ENCODE measurements at regions not wholly inside any gene's neighbourhood (a gene's known extent, or its start where the extent isn't known, plus 50 kb on each side); places are given as distances from the start of the nearest gene placed in this dataset.

DNA sequence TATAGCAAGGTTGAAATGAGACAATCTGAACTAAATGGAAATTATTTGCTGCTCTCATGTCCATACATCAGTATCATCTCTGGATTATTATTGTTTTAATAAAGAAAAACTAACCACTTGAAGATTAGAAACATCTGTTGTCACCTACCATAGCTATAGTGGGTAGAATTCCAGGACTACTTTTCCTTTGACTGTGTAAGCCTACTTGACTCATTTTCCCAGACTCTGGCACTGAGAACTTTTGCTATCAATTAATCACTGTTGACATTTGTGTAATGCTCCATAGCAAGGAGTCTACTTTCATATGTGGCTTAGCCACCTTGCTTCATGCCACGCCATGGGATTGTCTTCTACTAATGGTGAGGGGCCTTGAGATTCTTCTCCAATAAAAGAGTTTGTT lies 59.9 kb upstream of the ARRDC3 start:
- DNase-seq, result no peak

DNA sequence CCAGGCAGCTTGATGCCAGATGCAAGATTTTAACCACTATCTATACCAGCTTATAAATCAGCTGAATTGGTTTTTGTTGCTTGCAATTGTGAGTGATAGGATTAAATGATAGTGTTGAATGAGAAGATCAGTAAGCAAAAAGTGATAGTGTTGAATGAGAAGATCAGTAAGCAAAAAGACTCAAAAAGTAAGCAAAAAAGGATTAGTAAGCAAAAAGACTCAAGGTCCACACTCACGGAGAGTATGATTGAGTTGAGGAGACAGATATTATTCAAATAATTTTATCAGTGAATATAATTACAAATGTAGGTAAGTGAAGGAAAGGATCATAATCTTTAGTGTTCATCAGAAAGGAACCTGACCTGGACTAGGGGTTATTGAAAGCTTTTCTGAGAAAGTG lies 58.0 kb upstream of the ARRDC3 start:
- DNase-seq, result no peak

DNA sequence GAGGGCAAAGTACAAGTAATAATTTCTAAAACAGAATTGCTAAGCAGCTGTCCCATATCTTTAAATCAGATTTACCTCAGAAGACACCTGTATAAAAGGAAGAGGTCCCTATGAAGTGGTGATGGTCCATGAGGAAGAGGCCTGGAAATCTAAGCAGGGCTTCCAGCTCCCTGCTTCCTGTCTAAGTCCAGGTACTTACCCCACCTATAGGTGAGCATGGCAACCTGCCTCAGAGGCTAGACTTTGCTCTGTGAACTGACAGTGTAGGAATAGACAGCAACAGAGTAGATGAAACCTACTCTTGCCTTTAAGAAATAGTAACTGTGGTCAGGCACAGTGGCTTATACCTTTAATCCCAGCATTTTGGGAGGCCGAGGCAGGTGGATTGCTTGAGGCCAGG lies 55.8 kb upstream of the ARRDC3 start:
- DNase-seq, result no peak

DNA sequence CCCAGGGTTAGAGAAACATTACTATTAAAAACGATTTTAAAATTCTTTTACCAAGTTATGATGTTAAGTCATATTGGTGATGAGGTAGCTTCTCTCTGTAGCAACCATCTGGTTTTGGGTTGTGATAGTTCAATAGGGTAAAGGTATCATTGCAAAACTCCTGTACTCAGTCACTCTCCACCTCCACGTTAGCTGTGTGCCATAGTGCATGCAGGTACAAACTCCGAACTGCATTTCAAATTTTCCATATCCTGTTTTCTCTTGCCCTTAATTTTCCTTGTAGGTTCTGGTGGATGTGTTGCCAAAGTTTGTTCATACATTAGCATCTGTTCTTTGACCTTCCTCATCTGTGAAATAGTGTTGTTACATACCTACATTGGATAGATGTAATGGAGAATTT lies 53.1 kb upstream of the ARRDC3 start:
- no peak for DNase-seq

DNA sequence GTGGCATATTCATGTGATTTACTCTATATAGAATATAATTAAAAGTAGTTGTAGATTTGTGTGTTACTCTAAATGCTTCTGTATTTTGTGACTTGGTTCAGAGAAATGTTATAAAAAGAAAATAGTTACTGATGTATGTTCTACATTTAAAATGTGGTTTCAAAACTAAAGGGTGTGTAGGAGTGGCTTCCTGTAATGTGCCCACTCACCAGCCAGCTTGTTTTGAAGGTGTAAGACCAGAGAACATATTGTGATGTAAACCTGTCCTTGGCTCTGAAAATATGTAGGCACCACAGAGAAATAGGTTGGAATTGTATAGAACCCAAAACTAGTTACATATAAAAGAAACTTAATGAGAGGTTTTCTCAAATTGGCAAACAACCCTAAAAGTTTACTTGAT lies 51.2 kb upstream of the ARRDC3 start:
- no peak for DNase-seq

- DNase-seq, result no peak
Observed at GRCh38 chr5:91433861-91434260, 50.7 kb upstream of the ARRDC3 start.

Measured in DMS153 (cell line).